GM12891 (cell line): ENCODE measurements at regions not wholly inside any gene's neighbourhood (a gene's known extent, or its start where the extent isn't known, plus 50 kb on each side); places are given as distances from the start of the nearest gene placed in this dataset.

Experiments
- PAX5 ChIP-seq: IDR thresholded peaks from 2 replicates; pipeline ENCODE4 v1.6.1; 2011; ENCODE audit warnings: low read length, moderate library complexity, mild to moderate bottlenecking; ENCODE audit not compliant: insufficient read depth, severe bottlenecking
- POLR2A ChIP-seq: IDR thresholded peaks from 2 replicates; pipeline ENCODE4 v1.6.1; 2011; ENCODE audit warnings: low read depth, low read length, control low read depth
- POLR2AphosphoS5 ChIP-seq: IDR thresholded peaks from 2 replicates; pipeline ENCODE4 v1.6.1; 2011; ENCODE audit warnings: low read depth, low read length, control low read depth
- SPI1 ChIP-seq: IDR thresholded peaks from 2 replicates; pipeline ENCODE4 v1.6.1; 2011; ENCODE audit warnings: low read depth, low read length, control low read depth
- TAF1 ChIP-seq: IDR thresholded peaks from 2 replicates; pipeline ENCODE4 v1.6.1; 2011; ENCODE audit warnings: low read depth, low read length, control low read depth

DNA sequence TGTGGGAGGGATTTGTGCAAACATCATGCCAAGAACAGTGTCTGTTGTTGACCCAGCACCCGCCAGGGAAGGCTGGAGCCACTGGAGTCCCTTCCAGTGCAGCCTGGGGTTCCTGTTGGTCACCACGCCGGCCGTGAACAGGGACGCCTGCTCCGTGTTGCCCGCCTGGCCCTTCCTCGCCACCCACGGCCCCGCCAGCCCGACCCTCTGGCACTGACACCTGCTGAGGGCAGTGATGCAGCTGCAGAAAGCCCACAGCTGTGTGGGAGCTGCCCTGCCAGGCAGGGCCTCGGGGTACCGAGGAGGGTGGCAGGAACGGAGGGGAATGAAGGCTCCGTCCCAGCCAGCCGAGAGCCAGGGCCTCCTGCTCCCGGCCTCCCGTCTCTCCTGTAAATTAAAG is 75.5 kb upstream of the SLCO4A1 start:
- TF ChIP-seq POLR2A (no peak), TAF1 (no peak), POLR2AphosphoS5 (no peak), SPI1 (no peak), PAX5 (no peak)
